HG03457 (cell line): ENCODE measurements at regions not wholly inside any gene's neighbourhood (a gene's known extent, or its start where the extent isn't known, plus 50 kb on each side); places are given as distances from the start of the nearest gene placed in this dataset.

ENCODE experiments used
- ATAC-seq: cut with Tn5 transposase; IDR thresholded peaks from one replicate; pipeline ENCODE4 v1.9.1; 2021; ENCODE audit warnings: moderate number of reproducible peaks; ENCODE audit not compliant: unreplicated experiment

DNA sequence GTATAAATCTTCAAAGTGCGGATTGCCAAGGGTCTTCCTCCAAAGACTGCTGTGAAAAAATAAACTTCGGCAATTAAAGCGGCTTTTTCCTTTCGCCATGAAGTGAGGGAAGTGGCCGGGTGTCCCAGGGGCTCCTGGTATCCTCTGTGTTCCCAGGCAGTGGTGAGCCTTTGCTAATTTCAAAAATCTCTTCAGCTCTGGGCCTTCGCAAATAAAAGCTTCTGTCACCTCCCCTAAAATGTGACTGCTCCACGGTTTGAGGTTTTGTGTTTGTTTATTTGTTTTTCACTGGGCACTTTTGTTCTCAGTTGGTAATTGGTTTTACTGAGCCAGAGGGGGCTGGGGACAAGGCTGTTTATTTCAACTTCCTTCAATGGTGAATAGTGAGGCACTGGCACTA lies 270.1 kb upstream of the POU3F3 start:
- ATAC-seq = no peak

DNA sequence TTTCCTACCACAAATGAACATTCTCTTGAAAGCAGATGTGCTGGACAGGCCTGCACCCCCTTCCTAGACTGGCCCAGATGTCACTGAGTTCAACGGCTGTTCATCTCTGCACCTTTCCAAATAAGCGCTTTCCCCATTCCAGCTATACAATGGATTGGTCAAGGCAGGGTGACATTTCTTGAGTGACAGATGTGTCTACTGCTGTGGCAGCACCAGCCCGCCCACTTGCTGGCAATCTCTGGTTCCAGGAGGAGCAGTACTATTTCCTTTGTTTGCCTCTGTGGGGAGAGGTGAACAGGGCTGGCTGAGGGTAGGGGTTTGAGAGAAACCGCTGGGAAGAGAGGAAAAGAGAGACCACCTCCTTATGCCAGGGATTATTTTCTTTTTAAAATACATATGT lies 269.5 kb upstream of the POU3F3 start:
- ATAC-seq = no peak

DNA sequence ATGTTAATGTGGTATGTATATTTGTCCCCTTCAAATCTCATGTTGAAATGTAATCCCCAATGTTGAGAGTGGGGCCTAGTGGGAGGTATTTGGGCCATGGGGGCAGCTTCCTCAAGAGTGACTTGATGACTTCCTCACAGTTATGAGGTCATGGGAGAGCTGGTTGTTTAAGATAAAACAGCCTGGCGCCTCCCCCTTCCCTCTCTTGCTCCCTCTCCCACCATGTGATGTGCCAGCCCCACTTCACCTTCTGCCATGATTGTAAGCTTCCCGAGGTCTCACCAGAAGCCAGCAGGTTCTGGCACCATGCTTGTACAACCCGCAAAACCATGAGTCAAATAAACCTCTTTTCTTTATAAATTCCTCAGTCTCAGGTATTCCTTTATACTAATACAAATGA lies 258.3 kb upstream of the POU3F3 start:
- no peak for ATAC-seq

- no peak for ATAC-seq
Measured at GRCh38 chr2:104597942-104598341, 256.0 kb upstream of the POU3F3 start.

DNA sequence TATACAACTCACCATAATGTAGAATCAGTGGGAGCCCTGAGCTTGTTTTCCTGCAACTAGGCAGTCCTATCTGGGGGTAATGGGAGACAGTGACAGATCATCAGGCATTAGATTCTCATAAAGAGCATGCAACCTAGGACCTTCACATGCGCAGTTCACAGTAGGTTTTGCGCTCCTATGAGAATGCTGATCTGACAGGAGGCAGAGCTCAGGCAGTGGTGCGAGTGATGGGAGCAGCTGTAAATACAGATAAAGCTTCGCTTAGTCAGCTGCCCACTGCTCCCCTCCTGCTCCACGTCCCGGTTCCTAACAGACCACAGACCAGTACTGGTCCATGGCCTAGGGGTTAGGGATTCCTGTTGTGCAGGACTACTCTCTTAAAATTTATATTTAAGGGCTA lies 255.3 kb upstream of the POU3F3 start:
- ATAC-seq = no peak

DNA sequence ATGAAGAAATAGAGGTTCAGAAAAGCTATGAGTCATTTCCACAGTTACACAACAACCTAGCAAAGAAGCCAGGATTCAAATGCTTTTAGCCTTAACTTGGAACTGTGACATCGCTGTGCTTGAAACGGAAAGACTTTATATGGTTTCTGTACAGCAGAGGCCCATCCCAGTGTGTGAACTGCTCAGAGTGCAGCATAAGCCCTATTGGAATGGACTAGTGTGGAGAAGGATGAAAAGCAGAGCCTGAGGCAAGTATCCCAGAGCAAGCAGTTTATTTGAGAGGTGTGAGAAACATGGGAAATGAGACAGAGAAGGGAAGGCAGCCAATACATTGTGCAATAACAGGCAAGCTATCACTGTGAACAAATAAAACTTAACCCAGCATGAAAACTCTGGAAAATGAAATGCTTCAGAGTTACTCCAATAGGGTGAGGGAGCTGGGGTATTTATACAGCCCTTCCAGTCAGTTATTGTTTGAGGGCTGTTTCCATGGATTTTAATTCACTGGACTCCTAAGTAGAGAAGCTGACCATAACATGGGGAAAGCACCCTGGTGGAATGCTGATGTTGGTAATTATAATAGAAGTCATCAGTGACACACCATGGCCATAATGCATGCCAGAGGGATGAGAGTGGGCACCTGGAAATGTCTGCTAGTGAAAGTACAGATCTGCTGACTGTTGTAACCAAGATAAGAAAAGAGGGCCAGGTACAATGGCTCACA lies 254.0 kb upstream of the POU3F3 start:
- ATAC-seq = no peak

DNA sequence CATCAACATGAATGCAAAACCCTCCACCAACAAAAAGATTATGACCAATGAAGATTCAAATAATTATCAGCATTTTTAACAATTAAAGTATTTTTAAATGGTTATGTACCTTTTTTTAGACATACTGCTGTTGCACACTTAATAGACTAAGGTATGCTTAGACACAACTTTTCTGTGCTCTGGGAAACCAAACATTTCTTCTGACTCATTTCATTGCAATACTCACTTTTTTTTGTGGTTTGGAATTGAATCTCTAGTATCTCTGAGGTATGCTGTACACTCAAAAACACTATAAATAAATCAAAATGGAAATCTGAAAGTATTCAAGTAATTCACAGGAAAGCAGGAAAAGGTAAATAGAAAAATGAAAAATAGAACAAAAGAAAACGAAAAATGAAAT lies 247.9 kb upstream of the POU3F3 start:
- no peak for ATAC-seq

DNA sequence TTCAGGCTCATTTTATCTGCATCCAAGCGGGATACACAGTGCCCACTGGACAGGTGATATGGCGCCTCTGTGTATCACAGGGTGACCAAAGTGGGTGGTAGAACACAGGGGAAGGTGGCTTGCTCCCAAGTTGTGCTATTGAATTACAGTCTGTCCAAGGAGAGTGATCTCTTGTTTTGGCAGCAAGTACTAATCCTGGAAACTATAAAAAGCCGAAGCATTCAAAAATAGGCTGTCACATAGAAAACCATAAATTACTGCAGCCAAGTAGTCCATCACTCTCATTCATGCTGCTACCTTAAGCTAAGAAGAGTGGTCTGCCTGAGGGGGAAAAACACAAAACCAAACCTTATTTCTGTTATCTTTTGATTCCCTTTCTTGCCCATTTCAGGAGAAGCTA lies 237.1 kb upstream of the POU3F3 start:
- ATAC-seq = no peak

DNA sequence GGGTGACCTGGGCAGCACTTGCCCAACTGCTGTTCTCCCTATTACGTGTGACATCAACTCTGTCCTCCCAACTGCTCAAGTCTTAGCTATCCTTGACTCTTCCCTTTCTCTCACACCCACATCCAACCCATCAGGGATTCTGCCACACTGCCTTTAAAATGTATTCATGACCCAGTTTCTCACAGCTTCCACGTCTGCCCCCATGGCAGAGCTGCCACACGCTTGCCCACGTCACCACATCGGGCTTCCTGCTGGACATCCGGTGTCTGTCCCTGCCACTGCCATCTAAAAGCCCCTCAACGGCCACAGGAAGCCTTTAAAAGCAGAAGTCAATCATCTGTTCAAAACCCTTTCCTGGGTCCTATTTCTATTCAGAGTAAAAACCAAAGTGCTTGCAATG lies 233.1 kb upstream of the POU3F3 start:
- ATAC-seq = no peak

DNA sequence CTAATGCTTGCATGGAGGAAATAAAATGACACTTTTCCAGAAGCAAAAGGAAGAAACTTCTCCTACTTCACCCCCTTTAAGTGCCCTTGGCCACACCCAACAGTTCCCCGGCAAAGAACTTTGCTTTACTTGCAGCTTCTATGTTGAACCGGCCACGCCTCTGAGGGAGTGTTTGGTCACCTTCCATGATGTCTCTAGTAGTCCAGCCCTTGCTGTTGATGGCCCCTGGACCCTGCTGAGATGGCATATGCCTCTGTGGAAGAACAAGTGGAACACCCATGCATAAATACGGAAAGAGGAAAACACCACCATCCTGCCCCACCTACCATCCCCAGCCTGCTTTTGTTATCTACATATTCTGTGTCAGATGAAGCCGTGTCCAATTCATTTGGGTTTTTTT lies 218.3 kb upstream of the POU3F3 start:
- no peak for ATAC-seq

- no peak for ATAC-seq
Measured at GRCh38 chr2:104638190-104638858, 215.6 kb upstream of the POU3F3 start.

DNA sequence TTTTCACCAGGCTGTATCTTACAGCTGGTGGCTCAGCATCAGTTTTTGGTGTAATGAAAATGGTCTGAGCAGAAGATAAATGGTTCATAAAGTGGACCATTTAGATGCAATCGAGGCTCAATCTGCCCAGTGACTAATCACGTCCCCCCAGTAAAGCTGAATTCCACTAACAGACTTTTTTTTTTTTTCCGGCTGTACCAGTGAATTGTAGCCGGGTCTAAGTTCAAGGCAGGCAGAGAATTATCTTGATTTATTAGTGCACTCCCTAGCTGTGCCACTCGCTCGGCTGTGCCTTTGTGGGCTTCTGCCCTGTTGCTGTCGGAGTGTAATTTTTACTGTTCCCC lies 215.1 kb upstream of the POU3F3 start:
- no peak for ATAC-seq

DNA sequence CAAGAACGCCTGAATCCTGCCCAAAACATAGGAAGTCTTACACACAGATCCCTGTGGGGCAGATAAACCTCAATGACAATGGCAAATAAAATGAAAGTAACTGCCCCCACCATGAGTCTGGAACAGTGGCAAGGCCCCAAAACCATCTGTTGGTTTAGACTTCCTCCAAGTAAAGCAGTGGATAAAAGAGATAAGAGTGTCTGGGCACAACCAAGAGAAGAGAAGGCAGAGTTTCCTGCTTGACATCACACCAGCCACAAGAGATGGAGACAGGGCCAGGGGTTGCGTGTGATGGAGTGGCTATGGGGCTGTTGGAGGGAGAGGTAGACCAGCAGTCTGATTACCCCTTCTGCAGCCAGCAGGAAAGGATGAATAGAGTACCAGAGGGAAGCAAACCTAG lies 212.1 kb upstream of the POU3F3 start:
- no peak for ATAC-seq

- ATAC-seq = no peak
Measured at GRCh38 chr2:104648376-104648775, 205.5 kb upstream of the POU3F3 start.

GRCh38 chr2:104649866-104650265 lies 204.0 kb upstream of the POU3F3 start:
- ATAC-seq = no peak

GRCh38 chr2:104650405-104650996 lies 203.4 kb upstream of the POU3F3 start:
- ATAC-seq = no peak

DNA sequence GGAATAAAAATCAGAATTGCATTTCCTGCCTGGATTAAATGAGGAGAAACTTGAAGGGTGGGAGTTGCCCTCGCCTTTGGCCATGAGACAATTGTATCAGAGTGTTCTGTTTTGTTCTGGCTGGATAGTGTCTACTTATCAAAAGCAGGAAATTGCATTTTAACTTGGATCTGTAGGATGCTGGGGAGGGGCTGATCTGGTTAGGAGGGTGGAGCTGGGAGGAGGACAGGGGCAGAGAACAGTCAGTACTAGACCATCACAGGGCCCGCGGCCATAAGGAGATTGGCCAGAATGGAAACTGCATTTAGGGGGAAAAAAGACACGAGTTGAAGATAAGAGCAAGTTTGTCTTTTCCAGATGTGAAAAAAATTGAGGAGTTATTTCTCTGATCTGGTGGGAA lies 199.1 kb upstream of the POU3F3 start:
- no peak for ATAC-seq

DNA sequence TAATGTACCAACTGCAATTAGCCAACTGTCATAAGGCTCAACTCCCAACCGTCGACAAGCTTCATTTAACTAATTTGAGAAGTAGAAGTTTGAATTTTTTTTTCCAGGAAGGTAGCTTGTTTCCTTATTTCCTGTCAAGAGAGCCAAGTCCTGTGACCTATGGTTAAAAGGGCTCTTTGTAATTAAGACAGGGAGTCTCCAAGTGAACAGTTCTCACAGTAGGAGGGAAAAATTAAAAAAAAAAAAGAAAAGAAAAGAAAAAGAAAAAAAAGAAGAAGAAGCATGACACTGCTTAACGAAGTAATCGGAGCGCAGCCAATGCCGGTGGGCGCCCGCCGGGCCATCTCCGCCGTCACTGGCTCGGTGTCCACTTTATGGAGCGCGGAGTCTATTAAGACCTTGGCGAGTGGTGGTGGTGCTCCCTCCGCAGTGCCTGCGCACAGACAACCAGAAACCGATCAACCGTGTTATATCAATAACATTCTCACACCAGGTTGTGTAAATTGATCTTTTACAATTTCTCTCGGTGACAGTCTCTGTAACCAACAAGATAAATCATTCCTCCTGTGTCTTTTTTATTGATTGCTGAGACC lies 197.2 kb upstream of the POU3F3 start:
- ATAC-seq = no peak

- ATAC-seq = no peak
Measured at GRCh38 chr2:104658144-104658835, 195.6 kb upstream of the POU3F3 start.

DNA sequence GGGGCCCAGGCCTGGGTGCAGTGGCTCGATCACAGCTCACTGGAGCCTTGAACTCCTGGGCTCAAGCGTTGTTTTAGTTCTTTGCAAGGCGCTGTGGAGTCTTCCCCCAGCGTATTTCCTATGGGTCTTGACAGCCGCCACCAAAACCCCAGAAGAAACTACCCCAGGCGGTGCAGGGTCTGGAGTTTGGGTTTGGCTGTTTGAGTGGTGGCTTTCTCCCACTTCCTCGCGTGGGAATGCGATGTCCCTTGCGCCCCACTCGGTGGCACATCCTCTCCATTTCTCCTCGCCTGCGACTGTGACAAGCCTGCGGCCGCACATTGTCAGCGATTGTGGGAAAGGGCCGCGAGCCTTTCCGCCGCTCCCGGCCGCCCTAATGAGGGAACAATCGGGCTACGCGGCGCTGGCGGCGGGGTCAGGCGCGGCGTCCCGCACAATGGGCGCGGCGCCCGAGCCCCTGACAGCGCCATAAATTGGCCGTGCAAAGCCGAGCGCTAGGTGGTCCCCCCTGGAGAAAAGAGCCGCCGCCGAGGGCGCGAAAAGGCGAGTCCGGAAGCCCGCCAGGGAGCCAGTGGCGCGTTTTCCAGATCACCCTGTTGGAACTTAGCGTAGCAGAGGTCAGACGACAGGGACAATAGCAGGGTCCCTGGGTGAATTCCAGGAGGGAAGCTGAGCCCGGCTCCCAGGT lies 194.9 kb upstream of the POU3F3 start:
- ATAC-seq = no peak

DNA sequence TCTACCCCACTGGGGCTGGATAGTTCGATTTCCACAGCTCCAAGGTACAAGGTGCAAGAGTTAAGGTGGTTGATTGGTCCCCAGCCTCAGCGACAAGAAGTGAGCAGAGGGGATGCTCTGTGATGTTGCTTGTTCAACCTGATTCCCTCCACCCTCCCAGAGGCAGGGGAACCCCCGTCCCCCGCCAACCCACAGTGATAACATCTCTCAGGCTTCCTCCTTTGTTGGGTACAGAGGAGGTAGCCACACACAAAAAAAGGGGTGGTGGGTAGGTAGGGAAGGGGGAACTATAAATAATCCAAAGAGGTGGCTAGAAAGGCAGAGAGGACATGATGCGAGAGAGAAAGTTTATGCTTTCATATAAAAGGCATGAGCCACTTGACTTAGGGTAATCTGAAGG lies 192.9 kb upstream of the POU3F3 start:
- no peak for ATAC-seq
